Thyroid gland (tissue), 4 donors: ENCODE measurements at regions not wholly inside any gene's neighbourhood (a gene's known extent, or its start where the extent isn't known, plus 50 kb on each side); places are given as distances from the start of the nearest gene placed in this dataset.
A peak's percentile ranks its signal among the peaks of the same experiment; 100 is the strongest.

Experiments
- DNase-seq, 2 donors: peaks; one replicate each; pipeline ENCODE4 v3.0.0-alpha.2; 2019
- H3K27ac ChIP-seq, 3 donors: fragments of 200-600 bp; sonication (generic); 1 replicate in 2 of 3; 2 replicates in 1 of 3; pipeline ENCODE4 v1.5.1; 2016 to 2019; ENCODE audit warnings: mild to moderate bottlenecking in 1 of 3, moderate library complexity in 1 of 3
- H3K27me3 ChIP-seq: fragments of 200-600 bp; sonication (generic); one replicate; pipeline ENCODE4 v1.5.1; 2019
- H3K36me3 ChIP-seq, 2 donors: fragments of 200-600 bp; sonication (generic); one replicate each; pipeline ENCODE4 v1.5.1; 2016 to 2019
- H3K4me1 ChIP-seq, 2 donors: fragments of 200-600 bp; sonication (generic); one replicate each; pipeline ENCODE4 v1.5.1; 2017 to 2019
- H3K4me3 ChIP-seq, 3 donors: fragments of 200-600 bp; sonication (generic); replicated peaks in 1 of 3; 1 replicate in 2 of 3; 2 replicates in 1 of 3; pipeline ENCODE4 v1.5.1; 2016; ENCODE audit warnings: mild to moderate bottlenecking in 1 of 3
- H3K9me3 ChIP-seq: fragments of 200-600 bp; sonication (generic); one replicate; pipeline ENCODE4 v1.5.1; 2017
- CTCF ChIP-seq, 6 experiments: fragments of 200-600 bp in 3 of 6; fragments of 450-650 bp in 3 of 6; sonication (generic) in 3 of 6; IDR thresholded peaks; one replicate each; pipeline ENCODE4 v1.5.1; 2016 to 2019; ENCODE audit warnings: antibody characterized with exemption in 6 of 6, mild to moderate bottlenecking in 2 of 6, inconsistent platforms in 1 of 6, moderate library complexity in 1 of 6
- POLR2A ChIP-seq, 2 donors: fragments of 450-650 bp; IDR thresholded peaks; one replicate each; pipeline ENCODE4 v1.6.1; 2017; ENCODE audit warnings: antibody characterized with exemption in 2 of 2, mild to moderate bottlenecking in 2 of 2, moderate library complexity in 1 of 2
- WGBS, 2 donors: methylation state at CpG; one replicate each; pipeline ENCODE4 v1.1.5; 2017; 5-methylcytosine and 5-hydroxymethylcytosine counted together
- intact Hi-C: fragments of 100-400 bp; cut with DNase I; formaldehyde crosslinking; loops from one replicate; pipeline ENCODE4 v1.15.1; 2023

- TF ChIP-seq CTCF (IDR thresholded peaks at IDR 0.05) (no peak), POLR2A (IDR thresholded peaks at IDR 0.05) (no peak)
- Histone ChIP-seq H3K36me3 (no peaks in the 10 kb centered on the region), H3K4me1 (peaks cover 64 to 80% of the 10 kb centered on the region in 2 donors), H3K27me3 (no peaks in the 10 kb centered on the region), H3K27ac (peak overlapping the region; percentile 48 to 67 (median 65)), H3K4me3 (no peak overlapping the region), H3K9me3 (no peaks in the 10 kb centered on the region)
- WGBS, 2 donors: 46 to 62% methylated on average over 2 of the region's 2 CpGs
- no peak for DNase-seq
- intact Hi-C loops: no loop called here
These were observed 58.9 kb upstream of the ULK4 start for GRCh38 chr3:42020684-42021307.

GRCh38 chr3:42019953-42020260 is 58.0 kb upstream of the ULK4 start:
- Histone ChIP-seq H3K36me3 (no peaks in the 10 kb centered on the region), H3K4me3 (no peak overlapping the region), H3K27ac (peak overlapping the region in 2 of 3 donors; percentile 65 to 67), H3K4me1 (peaks cover 65 to 80% of the 10 kb centered on the region in 2 donors), H3K9me3 (no peaks in the 10 kb centered on the region), H3K27me3 (no peaks in the 10 kb centered on the region)
- no peak for DNase-seq
- intact Hi-C loops: loop anchor here (10.0 kb wide), 1 partner anchor 55 kb away; the partner anchor contains the start of gene ULK4
- WGBS, 2 donors: 89 to 94% methylated on average over 5 of the region's 5 CpGs
- no peak for TF ChIP-seq CTCF (IDR thresholded peaks at IDR 0.05)
- TF ChIP-seq POLR2A (IDR thresholded peaks at IDR 0.05): no peak

- H3K27ac ChIP-seq: peak overlapping the region in 2 of 3 donors; percentile 65 to 67
- no peak overlapping the region for H3K4me3 ChIP-seq
- H3K36me3 ChIP-seq: no peaks in the 10 kb centered on the region
- TF ChIP-seq CTCF (IDR thresholded peaks at IDR 0.05) (no peak), POLR2A (IDR thresholded peaks at IDR 0.05) (no peak)
- intact Hi-C loops: loop anchor here (10.0 kb wide), 1 partner anchor 55 kb away; the partner anchor contains the start of gene ULK4
- H3K9me3 ChIP-seq: no peaks in the 10 kb centered on the region
- peaks cover 63 to 75% of the 10 kb centered on the region in 2 donors for H3K4me1 ChIP-seq
- H3K27me3 ChIP-seq: no peaks in the 10 kb centered on the region
- 43 to 56% methylated on average over 6 of the region's 6 CpGs for WGBS, 2 donors
- DNase-seq: peak; percentile 64 to 74
These were observed 57.4 kb upstream of the ULK4 start for GRCh38 chr3:42019144-42019952.

GRCh38 chr3:42014921-42015533 is 53.1 kb upstream of the ULK4 start:
- WGBS, 2 donors: 3 to 4% methylated on average over 6 to 9 of the region's 11 CpGs
- peaks cover 31 to 43% of the 10 kb centered on the region in 2 donors for H3K4me1 ChIP-seq
- intact Hi-C loops: loop anchor here (10.0 kb wide), 1 partner anchor 50 kb away; the partner anchor contains the start of gene ULK4

More at GRCh38 chr3:42014921-42015533, 53.1 kb upstream of the ULK4 start:
- H3K27ac ChIP-seq: peak overlapping the region; percentile 90 to 98 (median 95)
- DNase-seq: peak; percentile 61 to 70
- H3K27me3 ChIP-seq: no peaks in the 10 kb centered on the region
- H3K36me3 ChIP-seq: no peaks in the 10 kb centered on the region
- H3K4me3 ChIP-seq: peak overlapping the region in 1 of 3 donors; percentile 94
- H3K9me3 ChIP-seq: no peaks in the 10 kb centered on the region
- TF ChIP-seq CTCF (IDR thresholded peaks at IDR 0.05): no peak
- TF ChIP-seq POLR2A (IDR thresholded peaks at IDR 0.05): peak in 1 of 2 donors; percentile 31
